GM23248 (cell line): ENCODE measurements at regions not wholly inside any gene's neighbourhood (a gene's known extent, or its start where the extent isn't known, plus 50 kb on each side); places are given as distances from the start of the nearest gene placed in this dataset.

Source experiments
- EZH2 ChIP-seq: fragments of 200-600 bp; sonication (generic); IDR thresholded peaks from 2 replicates; pipeline ENCODE4 v1.6.1; 2018; ENCODE audit warnings: antibody characterized with exemption, mild to moderate bottlenecking; ENCODE audit not compliant: insufficient read depth, poor library complexity, severe bottlenecking
- EZH2phosphoT487 ChIP-seq: fragments of 200-600 bp; sonication (generic); IDR thresholded peaks from 2 replicates; pipeline ENCODE4 v1.6.1; 2018; ENCODE audit warnings: antibody characterized with exemption, moderate library complexity, mild to moderate bottlenecking, low read depth; ENCODE audit not compliant: insufficient read depth

DNA sequence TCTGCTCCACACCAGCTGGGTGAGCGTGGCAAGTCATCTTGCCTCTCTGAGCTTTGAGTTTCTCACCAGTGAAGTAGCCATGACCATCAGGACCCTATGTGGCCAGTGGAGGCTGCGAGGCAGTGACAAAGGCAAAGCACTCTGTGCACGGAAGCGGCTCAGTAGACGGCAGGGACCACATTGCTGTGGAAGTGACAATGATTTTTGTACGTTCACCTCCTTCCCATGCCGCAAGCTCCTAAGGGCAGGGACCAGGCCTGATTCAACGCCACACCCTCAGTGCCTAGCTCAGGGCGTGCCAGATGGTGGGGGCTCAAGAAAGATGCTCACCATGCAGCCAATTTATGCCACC is 210.5 kb downstream of the MATN1 start:
- TF ChIP-seq EZH2 (no peak), EZH2phosphoT487 (no peak)
